Stimulated activated CD4-positive, alpha-beta T cell treated with anti-CD3 and anti-CD28 coated beads, Interleukin-15, amount 100 ng/mL, for 24 hours (primary cell): ENCODE measurements at regions not wholly inside any gene's neighbourhood (a gene's known extent, or its start where the extent isn't known, plus 50 kb on each side); places are given as distances from the start of the nearest gene placed in this dataset.

Source experiments
- DNase-seq: peaks from one replicate; pipeline ENCODE4 v3.0.0-alpha.2; 2020

DNA sequence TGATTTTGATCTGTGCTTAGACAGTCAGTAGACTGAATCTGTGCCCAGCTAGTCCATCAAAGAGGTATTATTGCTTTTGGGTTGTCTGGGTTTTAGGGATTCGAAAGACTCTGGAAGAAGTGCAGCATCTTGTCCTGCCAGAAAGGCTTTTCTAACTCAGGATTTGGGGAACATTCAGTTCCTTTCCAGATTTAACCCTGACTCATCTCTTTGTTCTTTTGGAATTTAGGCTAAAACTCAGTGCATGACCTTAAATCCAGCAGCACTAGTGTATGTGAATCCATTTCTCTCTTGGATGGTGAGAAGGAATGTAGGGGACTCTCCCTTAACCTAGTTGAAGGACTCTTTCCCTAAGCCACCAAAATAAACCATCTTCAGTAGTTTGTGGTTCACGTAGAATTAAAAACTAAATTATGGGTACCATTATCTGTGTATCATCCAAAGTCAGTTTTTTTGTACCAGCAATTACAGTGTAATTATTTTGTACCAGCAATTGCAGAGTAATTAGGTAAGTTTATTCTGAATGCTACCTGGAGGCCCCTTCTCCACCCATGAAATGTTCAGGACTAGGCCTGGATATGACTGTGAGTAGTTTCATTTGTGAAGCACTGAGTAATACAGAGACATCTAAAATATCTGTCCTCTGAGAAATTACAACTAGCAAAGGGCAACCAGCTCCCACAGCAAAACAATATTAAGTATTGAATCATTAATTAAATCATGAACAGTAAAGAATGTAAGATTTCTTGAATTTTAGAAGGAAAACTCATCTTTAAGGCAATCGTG, 384.0 kb downstream of the TMA16 start:
- no peak for DNase-seq

DNA sequence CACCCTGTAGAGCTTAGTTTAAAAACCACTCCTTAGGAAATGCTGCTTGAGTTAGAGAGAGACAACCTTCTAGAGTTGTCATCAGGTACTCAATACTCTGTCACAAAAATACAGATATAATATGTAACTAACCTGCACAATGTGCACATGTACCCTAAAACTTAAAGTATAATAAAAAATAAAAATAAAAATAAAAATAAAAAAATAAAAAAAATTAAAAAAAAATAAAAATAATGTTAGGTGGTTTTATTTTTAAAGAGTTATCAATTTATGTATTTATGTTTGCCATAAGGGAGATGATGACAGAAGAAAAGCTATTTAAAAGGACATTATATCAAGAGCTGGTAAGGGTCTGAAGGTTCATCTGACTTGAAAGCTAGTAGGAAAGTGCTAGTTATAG, 397.9 kb downstream of the TMA16 start:
- no peak for DNase-seq

DNA sequence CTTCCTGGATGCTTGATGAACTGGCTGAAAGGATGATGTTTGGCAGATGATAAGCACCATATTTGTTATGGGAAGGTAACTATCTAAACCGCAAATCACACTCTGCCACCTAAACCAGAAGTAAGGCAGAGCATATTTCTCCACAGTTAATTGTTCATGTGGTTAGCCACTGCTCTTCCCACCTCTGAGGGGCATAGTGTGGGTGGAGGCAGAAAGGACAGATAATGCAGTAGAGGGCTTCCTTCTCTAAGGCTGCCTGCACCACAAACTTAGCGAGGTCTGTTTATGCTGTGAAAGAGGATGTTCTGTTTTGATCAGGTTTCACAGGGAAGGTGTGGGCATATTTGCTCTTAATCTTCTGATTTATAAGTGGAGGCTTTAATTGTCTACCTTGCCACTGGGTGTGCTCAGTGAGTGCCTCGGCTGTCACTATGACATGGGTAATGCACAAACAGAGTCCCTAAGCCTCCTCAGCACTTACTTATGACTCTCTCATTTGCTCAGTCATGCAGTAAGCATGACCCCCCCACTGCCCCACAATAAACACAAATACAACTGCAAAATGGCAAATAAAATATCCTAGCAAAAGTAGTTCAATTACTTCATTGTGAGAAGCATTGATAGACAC, 401.0 kb downstream of the TMA16 start:
- peak; percentile 3 for DNase-seq

DNA sequence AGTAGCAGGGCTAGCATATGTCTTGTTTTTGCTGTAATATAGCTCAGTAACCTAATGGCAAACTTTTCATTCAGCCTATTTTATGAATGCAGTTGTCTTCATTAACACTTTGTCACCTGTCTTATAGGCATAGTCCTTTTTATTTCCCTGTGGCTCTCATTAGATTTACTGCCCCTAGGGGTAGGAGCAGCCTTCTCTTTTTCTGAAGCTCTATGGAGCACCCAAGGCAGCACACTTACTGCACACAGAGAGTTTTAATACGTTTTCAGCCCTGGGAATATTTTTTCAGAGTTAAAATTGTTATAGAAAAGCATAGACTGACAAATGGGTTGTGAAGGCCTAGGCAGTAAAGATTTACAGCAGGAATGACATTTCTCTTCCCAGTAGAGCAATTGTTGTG, 406.8 kb downstream of the TMA16 start:
- no peak for DNase-seq

DNA sequence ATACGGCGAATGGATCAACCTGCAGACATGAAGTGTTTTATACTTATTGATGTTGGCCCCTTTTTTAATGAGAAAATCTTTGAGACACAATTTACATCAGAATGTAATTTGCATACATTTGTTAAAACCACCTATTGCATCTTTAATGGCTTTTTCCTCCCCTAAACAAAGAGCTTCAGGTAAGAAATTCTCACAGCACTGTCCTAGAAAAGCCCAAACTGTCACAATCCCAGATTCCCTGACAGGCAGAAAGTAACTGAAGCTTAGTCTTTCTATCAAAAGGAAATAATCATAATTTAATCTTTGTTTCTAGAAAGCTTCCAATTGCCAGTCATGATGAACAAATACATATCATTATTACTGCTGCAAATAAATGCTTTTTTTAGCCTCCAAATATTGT, 407.9 kb downstream of the TMA16 start:
- DNase-seq: no peak

DNA sequence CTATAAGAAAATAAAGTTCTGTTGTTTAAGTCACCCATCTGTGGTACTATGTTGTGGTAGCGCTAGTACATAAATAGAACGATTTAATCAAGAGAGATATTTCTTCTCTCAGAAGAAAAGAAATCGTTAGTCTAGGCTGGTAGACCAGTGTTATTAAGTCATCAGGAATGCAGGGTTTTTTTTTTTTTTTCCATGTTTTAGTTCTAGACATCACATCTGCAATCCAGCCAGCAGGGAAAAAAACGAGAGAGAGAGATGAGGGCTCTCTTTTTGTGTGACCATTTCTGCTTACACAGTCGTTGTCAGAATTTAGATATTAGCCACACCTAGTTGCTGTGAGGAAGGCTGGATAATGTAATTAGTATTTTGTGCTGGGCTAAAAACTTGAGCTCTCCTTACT, 417.4 kb downstream of the TMA16 start:
- DNase-seq: no peak

DNA sequence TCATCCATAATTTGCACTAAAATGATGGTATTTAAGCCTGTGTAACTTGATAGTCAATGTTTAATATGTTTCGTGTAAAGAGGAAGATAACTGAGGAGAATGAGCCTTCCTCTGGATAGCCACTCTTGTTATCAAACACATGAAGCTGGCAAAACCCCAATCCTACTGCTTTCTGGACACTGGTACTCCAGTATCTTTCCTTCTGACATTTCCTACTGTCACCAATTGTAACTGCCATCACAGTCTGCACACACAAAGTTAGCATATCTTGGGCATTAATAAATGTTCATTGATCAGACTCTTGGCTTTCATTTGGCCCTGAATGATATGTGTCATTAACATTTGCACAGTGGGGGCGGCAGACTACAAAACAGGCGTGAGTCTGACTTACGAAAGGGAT, 419.1 kb downstream of the TMA16 start:
- no peak for DNase-seq

DNA sequence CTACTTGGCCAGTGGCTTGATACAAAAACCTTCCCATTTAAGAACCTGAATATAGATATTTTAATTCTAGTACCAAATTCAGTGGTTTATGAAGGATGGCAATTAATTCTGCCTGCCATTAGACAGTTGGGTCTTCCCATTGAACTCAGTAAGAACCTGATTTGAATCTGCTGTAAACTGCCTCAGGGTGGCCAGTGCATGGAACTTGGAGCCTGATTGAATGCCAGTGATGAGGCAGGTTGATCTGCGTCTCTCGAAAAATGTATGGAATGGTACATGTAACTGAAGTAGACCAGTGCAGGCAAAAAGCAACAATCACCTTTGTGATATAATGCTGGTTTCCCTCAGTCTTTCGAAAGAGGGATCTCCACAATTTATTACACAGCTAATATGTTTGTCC, 421.4 kb downstream of the TMA16 start:
- no peak for DNase-seq

DNA sequence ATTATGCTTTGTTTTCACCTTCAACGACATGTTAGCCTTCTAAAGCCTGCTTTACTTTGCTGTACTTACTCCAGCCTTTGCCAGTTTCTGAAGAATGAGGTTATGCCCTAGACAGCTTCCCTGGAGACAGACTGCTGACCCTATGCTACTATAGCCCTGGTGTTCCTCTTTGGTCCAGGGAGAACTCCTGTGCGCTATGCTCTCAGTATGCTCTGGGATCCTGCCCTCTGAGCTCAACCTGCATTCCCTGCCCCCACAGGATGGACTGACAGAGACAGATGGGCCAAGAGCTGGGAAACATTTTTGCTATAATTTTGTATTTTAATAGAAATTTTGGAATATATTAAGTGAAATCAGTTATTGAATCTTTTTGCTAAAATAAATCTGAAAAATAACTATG, 425.9 kb downstream of the TMA16 start:
- no peak for DNase-seq

DNA sequence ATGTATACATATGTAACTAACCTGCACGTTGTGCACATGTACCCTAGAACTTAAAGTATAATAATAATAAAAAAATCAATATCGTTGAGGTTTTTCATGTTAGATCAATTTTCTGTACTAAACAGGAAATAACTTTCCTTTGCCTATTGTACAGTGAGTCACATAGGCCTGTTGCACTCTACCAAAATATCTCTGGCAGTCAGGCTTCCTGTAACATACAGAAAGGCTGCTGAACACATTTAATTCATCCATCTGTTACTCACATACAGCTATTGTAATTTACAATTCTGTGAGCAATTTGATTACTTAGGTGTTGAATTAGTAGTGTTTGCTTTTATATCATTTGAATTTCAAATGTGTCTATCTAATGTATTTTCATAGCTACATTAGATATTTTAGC, 427.8 kb downstream of the TMA16 start:
- DNase-seq: no peak

DNA sequence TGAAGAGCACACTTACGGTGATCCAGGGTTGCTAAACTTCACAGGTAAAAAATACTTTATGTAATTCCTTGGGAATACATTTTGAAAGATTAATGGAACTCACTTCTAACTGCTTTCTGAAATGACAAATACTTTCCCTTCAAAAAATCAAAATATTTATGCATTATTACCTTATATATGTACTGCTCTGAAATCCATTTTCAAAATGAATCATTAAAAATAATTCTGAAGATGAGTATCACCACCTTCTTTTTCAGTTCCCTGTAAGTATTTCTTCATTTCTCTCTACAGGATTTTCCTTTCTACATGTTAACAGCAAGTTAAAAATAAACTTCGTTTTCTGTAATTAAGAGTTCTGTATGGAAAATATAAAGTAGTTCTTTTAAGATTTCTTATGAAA, 428.6 kb downstream of the TMA16 start:
- DNase-seq: no peak

DNA sequence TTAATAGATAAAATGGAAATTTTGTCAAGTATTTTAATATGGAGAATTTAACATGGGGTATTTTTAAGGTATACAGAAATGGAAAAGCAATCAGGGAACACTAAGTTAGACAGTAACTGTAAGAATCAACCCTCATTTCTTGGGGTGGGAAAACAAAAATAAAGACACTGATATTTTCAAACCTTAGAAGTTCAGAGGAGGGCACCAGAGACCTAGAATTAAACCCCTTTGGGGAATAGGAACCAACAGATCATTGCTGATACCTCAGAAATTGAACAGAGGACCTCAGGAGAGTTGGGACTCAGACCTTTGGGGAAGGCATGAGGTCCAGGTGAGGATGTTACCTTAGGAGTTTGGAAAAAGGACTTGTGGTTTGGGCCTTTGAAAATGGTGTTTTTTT, 435.6 kb downstream of the TMA16 start:
- DNase-seq: no peak

DNA sequence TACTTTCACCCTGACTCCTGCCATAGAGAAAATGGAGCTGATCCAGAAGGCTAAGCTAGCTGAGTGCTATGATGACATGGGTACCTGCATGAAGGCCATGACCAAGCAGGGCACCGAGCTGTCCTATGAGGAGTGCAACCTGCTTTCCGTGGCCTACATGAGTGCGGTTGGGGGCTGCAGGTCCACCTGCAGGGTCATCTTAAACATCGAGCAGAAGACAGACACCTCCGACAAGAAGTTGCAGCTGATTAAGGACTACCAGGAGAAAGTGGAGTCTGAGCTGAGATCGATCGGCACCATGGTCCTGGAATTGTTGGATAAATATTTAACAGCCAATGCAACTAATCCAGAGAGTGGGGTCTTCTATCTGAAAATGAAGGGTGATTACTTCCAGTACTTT, 438.0 kb downstream of the TMA16 start:
- no peak for DNase-seq

DNA sequence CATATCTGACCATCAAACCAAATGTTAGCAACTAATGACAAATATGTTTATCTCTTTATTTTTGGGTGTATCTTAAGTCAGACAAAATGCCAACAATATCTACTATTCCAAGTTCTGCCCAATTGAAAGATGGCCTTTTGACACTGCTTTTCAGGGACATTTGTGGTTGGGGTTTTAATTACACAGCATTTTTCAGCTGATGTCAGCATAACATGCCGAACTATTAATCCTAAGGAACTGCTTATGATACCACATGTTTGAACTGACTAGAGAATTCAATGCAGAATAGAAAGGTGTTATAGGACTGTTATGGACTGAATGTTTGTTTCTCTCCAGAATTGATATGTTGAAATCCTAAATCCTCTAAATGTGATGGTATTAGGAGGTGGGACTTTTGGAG, 445.1 kb downstream of the TMA16 start:
- DNase-seq: no peak

DNA sequence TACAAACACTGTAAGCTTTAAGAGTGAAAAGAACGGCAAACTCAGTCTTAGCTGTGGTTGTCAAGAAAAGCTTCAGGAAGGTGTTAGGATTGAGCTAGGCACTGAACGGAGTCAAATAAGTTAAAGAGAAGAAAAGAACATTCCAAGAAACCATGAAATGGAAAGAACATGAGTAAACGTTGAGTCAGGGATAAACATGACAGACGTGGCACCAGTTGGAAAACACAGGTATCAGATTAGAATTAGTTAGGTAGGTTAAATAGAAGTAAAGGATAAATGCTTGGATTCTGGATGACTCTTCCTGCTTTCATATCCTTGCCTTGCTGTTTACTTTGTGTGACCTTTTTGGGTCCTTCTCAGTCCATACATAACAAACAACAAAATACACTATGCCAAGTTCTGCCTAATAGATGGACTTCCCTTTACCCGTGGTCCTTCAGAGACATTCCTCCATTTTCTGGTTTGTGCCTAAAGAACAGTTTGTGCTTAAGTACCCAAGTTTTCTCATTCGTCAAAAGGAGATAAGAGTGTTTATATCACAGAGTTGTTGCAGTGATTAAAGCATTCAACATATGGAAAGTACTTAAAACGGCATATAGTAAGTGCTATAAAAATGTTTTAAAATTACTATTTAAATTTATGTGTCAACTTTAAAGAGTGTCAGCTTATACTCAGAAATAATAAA, 446.9 kb downstream of the TMA16 start:
- no peak for DNase-seq

DNA sequence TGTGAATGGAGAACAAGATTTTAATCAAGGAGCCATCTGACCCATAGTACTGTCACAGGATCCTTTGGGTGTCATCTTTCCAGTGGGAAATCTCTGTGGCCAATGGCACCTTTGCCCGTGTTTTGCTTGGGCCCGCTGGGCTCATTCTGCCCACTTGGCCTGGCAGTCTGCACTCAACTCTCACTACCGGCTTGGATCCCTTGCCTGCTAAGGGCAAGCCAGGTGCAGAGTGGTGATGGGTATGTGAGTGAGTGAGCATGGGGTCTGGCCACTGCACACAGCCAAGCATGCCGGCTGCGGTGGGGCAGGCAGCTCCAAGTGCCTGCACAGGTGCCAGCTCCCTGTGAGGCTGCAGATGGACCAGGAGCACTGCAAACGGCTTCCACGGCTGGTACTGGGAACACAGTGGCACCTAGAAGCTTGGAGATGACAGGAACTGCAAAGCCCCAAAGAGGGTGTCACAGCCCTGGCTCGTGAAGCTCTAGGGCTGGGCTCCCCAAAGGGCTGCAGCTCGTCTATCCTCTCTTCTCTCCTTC, 454.5 kb downstream of the TMA16 start:
- no peak for DNase-seq

DNA sequence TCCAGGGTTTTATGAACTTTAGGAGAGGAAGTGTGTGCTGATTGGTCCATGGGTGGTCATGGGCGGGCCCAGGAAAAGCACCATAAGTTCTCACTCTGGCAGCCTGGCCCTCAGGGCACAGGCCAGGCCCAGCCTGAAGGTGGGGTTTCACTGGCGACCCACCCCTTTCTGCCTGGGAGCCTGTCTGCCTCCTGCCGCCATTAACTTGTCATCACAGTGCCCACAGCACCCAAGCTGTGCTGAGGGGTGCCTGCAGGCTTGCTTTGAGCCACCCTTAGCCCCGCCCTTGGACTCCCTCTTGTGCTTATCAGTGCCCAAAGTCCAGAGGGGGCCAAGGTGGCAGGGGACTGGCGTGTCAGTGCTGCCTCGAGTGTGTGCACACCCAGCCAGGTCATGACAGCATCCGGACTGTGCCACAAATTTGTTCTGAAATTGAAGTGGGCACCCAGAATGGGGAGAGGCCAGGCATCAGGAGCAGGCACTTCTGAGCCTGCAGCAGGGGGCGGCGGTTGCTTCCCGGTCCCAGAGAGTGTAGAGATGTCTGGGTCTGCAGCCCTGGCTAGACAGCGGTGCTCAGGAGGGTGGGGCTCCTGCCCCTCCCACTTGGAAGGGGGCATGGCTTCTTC, 455.6 kb downstream of the TMA16 start:
- DNase-seq: no peak

DNA sequence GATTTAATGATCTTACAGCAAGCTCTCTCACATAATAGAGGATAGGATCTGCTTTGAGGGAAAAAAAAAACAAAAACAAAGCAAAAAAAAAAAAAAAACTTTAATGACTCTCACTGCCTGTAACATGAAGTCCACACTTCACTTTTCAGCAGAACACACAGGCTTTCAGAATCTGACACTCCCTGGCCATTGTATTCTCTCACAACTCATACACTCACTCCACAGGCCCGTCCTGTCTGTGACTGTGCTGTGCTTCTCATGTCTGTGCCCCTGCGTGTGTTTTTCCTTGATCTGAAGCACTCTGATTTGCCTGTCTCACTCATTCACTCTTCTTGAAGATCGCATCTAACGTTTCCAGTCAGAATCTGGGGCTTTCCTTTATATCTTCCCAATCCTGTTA, 460.8 kb downstream of the TMA16 start:
- DNase-seq: no peak

DNA sequence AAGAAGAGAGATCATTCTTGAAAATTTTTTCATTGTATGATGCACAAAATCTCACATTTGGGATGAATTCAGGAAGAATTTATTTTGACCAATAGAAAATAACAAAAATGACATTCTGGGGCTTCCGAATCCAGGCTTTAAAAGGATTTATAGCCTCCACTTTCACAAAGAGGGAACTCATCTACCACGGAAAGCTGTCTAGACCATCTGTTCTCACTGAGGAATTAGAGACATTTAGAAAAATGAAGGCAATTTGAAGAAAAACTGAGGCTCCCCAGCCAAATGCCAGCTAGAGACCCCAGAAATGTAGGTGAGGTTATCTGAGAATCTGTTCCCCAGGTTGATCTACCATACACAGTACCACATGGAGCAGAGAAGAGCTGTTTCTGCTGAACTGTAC, 464.3 kb downstream of the TMA16 start:
- no peak for DNase-seq

DNA sequence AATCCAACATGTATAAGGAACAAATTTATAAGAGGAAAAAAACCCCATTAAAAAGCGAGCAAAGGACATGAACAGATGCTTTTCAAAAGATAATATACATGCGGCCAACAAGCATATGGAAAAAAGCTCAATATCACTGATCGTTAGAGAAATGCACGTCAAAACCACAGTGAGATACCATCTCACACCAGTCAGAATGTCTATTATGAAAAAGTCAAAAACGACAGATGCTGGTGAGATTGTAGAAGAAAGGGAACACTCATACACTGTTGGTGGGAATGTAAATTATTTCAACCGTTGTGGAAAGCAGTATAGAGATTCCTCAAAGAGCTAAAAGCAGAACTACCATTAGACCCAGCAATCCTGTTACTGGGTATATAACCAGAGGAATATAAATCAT, 465.4 kb downstream of the TMA16 start:
- DNase-seq: no peak

DNA sequence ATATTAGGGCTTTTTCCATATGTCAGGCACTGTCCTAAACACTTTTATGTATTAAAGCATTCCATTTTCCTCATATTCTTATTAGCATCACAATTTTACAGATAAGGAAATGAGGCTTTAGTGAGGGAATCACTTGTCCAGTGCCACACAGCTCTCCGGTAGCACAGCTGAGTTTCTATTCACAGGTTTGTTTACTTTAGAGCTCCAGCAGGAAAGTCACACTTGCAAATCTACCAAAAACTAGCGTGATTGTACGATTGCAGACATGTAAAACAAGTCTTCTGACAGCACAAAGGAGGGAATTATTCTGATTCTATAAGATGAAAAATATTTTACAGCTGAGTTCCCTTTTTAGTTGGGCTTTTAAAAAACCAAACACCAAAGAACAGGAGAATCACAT, 472.1 kb downstream of the TMA16 start:
- no peak for DNase-seq

DNA sequence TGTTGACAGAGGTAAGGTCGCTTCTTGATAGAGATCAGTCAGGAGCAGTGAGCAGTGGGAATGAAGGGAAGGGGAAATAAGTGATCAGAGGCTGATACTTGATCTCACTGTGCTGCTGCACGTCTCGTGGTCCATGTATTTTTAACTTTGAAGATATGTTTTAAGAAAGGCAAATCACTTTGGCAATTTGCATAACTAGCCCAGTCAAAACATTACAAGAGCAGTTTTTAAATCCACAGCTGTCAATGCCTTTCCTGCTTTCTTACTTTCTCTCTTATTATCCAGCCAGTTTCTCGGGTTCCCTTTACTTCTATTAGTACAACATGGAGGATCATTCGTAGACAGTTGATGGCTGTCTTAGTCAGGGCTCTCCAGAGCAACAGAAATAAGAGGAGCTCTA, 472.8 kb downstream of the TMA16 start:
- no peak for DNase-seq

DNA sequence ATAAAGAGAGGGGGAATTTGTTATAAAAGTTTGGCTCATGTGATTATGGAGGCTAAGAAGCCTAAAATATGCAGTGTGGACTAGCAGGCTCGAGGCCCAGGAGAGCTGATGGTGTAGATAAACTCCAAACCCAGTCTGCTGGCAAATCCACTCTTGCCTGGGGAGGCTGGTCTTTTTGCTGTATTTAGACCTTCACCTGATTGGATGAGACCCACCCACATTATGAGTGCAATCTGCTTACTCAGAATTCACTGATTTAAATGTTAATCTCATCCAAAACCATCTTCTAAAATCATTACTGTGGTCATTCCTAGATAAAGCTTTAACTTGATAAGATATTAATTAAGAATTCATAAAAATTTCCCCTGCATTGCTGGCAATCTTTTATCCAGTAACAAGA, 473.2 kb downstream of the TMA16 start:
- DNase-seq: no peak

DNA sequence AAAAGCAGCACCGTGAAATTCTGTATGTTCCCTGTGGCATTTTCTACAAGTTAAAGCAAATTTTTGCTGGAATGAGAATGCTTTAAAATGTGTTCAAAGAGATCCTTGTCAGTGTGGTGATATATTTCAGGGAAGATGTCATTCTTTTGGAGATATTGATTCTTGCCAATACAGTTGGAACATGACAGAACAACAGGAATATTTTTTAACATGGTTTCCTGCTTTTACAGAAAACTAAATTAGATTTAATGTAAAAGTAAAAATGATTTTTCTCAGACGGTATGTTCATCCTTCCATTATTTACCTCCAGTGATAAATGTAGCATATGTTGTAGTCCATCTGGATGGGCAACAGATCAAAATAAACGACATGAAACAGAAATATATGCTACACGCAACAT, 474.8 kb downstream of the TMA16 start:
- no peak for DNase-seq
